LoVo (cell line): ENCODE measurements at regions not wholly inside any gene's neighbourhood (a gene's known extent, or its start where the extent isn't known, plus 50 kb on each side); places are given as distances from the start of the nearest gene placed in this dataset.

Source experiments
- DNase-seq: peaks from one replicate; pipeline ENCODE4 v3.0.0-alpha.2; 2016; ENCODE audit warnings: low spot score

DNA sequence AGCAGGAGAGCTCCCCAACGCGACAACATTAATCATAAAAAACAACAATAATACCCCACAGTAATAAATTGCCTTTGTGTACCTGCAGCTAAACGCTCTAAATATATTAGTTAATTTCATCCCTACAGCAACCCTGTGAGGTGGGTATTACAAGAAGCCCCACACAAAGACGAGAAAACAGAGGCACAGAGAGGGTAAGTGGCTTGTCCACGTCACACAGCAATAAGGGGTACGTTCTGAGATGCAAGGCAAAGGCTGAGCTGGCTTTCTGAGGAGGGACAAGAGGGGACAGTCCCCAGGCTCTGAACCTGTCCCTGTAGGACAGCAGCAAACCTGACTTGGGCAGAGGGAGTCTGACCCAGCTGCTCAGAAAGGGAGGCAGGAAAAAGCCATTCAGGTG, 78.2 kb downstream of the NCOR2 start:
- no peak for DNase-seq

- DNase-seq, result no peak
Observed at GRCh38 chr12:124488520-124488919, 78.9 kb downstream of the NCOR2 start.

DNA sequence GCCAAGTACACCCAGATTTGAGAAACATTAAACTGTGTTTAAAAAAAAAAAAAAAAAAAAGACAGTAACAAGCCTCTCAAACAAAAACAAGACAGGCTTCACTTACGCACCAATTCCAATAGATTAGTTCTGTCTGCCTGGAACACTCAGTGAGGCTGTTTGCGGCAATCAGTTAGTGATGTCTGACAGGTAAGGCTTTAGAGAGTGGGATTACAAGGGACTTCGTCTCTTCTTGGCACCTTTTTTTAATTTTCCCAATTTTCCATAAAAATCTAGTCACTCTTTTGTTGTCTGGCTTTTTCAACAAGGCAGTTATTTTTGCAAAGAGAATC, 79.6 kb downstream of the NCOR2 start:
- no peak for DNase-seq

DNA sequence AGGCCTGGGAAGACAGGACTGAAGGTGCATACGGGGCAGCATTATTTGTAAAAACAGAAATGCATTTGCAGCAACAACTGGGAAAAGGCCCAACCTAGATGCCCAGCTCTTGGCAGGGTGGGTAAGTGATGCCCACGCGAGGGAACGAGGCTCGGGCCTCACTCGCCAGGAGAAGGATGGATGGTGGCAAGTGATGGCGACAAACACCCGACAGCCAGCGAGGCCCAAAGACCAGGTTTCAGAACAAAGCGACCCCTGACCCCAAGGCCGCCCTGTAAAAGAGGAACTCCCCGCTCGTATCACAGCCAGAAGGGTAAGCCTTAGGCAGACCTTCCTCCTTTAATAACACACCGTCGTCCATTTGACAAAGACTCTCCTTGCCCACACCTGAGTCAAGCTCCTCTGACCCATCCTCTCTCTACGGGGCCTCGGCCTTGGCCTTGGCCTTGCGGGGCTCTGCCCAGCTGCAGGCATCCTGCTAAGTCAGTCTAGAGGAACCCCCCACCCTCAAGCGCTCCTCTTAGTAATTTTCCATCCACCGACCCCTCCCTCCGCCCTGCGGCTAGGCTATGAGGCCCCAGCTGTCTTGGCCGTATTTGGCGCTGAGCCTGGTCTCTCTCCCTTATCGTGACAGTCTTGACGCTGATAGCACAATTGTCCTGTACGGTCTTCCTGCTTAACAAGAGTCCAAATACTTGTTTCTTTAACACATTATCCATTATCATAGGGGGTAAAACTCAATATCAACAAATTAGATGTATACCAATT, 80.2 kb downstream of the NCOR2 start:
- DNase-seq, result no peak

DNA sequence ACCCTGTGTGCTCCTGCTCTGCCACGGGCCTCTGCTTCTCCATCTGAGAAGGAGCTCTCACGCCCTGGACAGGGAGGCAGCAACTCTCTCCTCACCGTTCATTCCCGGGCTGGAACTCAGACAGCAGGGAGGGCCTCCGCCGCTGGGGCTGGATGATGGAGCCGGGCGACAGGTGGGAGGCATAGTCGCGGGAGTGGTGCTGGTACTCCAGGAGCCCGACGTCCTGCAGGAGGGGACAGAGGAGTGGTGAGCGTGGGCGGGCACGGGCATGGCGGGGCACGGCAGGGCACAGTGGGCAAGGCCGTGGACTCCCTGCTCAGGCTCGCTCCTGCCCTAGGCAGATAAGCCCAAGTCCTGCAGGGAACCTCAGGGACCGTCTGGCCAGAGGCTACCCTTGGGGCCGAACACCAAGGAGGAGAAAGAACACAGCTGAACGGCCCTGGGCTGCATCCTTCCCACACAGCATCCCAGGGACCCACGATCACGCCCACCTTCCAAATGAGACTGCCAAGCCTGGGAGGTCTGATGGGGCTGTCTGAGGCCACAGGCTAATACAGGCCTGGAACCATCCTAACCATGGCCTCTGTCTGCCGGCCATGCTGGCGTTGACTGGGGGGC, 81.0 kb downstream of the NCOR2 start:
- no peak for DNase-seq

DNA sequence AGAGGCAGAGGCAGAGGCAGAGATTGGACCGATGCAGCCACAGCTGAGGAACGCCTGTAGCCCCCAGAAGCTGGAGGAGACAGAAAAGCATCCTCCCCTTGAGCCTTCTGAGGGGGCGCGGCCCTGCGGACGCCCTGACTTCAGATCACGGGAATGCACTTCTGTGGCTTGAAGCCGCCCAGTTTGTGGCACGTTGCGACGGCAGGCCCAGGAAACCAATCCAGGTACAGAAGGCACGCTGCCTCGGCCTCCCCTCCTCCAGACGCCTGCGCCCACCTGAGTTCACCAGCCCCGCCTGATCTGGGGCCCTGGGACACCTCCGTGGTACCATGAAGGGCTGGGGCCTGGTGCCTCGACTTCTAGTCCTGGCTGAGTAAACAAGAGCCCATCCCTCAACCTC, 82.0 kb downstream of the NCOR2 start:
- no peak for DNase-seq

DNA sequence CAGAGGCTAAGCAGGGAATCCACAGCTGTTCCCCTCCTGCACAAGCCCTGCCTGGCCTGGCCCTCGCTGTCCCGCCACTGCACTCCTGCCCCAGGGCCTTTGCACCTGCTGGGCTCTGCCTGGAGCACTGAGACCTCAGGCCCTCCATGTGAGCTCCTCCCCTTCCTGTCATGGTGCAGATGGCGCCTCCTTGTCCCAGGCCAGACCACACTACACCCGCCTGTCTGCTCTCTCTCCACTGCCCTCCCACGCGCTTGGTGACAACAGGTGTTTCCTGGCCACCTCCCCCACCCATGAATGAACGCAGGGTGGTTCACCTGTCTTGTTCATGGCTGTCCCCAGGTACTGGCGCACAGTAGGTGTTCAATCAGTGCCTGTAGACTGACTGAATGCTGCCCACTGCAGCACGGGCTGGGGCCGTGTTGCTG, 82.9 kb downstream of the NCOR2 start:
- DNase-seq, result no peak

- no peak for DNase-seq
Observed at GRCh38 chr12:124484067-124484466, 83.3 kb downstream of the NCOR2 start.

DNA sequence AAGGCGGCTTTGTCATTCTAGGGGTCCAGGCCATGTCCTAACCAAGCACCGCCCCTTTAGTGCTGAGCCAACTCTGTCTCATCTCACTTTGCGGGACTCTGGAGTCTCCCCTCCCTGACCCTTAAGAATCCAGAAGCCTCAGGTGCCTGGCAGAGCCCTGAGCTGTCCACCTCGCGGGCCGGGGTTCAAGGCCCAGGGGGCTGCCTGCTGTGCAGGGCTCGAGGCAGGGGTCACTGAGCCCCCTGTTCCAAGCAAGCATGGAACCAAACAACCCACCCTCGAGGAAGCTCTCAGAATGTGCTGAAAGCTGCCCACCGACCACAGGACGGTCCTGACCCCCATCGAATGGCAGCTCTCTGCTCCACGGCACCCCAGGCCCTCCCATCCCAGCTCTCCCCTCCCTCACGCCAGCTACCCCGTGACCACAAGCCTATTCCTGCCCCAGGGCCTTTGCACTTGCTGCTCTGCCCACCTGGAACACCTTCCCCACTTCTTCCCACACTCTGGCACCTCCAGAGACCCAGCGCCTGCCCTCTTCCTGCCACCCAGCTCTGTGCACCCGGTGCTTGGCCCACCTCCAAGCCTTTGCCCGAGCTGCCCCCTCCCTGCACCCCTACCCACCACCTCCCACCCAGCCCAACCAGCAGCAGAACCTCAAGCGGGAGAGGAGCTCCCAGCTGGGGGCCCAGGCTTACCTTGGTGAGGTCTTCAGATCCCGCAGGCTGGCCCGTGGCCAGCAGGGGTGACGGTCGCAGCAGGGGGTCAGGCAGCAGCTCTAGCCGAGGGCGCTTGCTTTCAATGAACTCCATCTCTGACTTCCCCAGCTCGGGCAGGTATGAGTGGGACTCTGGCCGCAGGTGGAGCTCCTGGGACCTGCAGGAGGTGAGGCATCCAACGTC, 84.3 kb downstream of the NCOR2 start:
- DNase-seq, result no peak

DNA sequence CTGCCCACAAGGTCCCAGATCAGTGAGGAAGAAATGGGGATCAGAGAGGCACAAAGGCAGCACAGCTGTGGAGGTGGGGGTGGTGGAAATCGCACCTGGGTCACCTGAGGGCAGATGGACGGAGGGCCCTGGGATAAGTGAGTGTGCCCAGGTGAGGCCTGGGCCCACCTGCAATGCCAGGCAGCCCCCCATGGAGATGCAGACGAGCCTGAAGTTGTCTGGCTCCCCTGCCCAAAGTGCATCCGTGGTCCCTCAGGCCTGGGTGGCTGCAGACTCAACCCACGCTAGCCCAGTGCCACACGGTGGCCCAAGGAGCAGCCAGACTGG, 84.9 kb downstream of the NCOR2 start:
- no peak for DNase-seq

DNA sequence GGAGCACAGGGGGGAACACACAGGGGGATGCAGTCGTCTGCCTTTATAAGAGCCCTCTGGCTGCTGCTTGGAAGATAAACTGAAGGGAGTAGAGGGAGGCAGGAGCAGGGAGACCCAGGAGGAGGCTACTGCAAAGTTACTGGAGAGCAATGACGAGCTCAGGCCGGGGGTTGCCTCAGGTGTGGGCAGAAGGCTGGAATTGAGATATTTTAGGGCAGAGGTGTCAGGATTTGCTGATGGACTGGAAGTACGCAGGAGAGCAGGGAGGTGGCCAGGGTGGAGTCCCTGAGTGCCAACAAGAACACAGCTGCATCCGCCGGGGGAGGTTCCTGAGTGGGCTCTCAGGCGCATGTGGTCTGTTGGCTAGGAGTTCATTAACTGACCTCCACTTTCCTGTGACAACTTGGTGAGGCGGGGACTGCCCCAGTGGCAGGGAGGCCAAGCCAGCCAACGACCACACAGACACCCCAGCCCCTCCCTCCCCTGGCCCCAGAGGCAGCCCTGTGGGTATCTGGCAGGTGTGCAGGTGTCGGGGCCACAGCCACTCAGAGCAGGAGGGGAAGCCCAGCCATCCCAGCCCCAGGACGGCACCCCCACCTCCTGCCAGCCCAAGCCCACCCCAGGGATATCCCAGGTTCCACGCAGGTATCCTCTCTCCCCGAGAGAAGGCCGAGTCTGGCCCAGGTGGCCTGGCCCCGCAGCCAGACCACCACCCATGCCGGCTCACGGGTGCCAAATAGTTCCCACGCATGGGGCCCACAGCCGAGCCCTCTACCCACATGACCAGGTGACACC, 85.4 kb downstream of the NCOR2 start:
- DNase-seq, result no peak

GRCh38 chr12:124481257-124481750, 86.1 kb downstream of the NCOR2 start:
- DNase-seq, result no peak

DNA sequence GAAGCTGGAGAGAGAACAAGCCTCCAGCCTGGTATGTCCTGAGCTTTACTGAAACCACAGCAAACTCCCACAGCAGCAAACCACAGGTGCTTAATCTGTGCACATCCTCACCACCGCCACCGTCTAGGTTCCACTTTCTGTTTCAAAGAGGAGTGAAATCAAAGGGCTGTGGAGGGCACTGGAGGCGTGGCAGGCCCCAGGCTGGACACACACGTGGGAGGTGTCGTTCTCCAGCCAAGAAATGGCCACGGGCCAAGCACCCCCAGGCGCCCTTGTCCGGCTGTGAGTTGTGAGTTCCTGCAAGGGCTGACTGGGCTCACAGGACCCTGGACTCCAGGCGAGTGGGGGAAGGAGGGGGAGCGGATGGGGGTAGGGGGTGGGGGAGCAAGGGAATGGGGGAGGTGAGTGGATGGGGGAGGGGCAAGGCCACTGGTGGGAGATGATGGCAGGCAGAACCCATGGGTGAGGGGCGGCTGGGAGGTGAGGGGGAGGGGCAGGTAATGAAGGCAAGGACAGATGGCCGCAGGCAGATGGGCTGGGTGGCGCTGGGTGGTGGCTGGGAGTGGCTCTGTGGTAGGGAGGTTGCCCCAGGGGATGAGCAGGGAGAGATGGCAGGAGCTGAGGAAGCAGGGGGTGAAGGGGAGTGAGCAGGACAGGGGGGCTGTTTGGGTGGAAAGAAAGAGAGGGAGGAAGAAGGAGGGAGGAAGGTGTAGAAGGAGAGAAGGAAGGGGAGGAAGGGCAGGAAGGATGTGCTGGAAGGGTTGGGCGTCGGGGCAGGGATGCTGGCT, 86.7 kb downstream of the NCOR2 start:
- no peak for DNase-seq

- no peak for DNase-seq
Observed at GRCh38 chr12:124479680-124480468, 87.5 kb downstream of the NCOR2 start.

DNA sequence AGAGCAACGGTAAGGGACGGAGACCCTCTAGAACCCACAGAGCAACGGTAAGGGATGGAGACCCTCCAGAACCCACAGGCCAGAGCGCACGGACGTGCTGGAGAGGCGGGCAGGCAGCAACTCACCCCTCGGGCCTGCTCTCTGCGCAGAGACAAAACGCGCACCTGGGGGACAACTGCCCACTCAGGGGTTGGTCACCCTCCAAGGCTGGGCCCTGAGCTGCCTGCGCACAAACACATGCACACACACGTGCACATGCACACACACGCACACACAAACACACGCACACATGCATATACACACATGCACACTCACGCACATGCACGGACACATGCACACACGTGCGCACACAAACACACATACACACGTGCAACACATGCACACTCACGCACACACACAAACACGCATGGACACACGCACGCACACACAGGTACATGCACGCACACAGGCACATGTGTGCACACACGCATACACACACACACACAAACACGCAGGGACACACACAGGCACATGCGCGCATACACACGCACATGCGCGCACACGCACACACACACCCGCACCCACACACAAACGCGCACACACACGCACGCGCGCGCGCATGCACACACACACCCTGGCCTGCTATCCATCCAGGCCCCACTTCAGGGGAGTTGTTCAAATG, 88.3 kb downstream of the NCOR2 start:
- DNase-seq, result no peak

DNA sequence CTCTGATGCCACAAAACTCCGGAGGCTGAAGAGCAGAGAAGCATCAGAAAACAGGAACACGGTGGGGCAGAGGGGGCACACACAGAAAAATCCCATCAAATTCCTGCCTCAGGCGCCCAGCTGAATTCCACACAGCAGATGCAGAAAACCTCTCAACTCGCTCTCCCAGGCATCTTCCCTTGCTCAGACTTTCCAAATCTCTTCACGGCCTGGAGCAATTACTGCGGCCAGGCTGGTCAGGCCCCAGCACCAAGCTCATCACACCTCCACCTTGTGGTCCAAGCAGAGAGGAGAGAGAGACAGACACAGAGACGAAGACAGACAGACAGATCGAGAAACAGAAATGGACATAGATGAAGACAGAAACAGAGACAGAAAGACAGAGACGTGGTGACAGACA, 89.0 kb downstream of the NCOR2 start:
- DNase-seq, result no peak

GRCh38 chr12:124477107-124477915, 90.1 kb downstream of the NCOR2 start:
- DNase-seq, result no peak

GRCh38 chr12:124476011-124476400, 91.4 kb downstream of the NCOR2 start:
- DNase-seq, result no peak
